ENCODE measurements at regions not wholly inside any gene's neighbourhood (a gene's known extent, or its start where the extent isn't known, plus 50 kb on each side); places are given as distances from the start of the nearest gene placed in this dataset.
A peak's percentile ranks its signal among the peaks of the same experiment; 100 is the strongest.

- no peaks in the 10 kb centered on the region for H4K20me1 ChIP-seq (ENCODE audit: control insufficient read depth, insufficient read depth)
- H3K4me2 ChIP-seq (ENCODE audit: control insufficient read depth, insufficient read depth): no peak overlapping the region
- in situ Hi-C loops (cut with MboI): no loop called here
- no peak overlapping the region for H2AFZ ChIP-seq (ENCODE audit: control insufficient read depth, low read depth, low read length)
- 93% methylated on average over 2 of the region's 2 CpGs for WGBS (ENCODE audit: insufficient coverage, insufficient replicate concordance, low lambda C conversion rate, missing lambda C conversion rate)
- DNase-seq (ENCODE audit: low read depth, low spot score) (no peak), ATAC-seq (no peak), FAIRE-seq (no peak)
- no peaks in the 10 kb centered on the region for H3K79me2 ChIP-seq (ENCODE audit: control insufficient read depth, insufficient read depth, low read length)
- H3K27me3 ChIP-seq (replicated peaks in 1 of 2; ENCODE audit: control insufficient read depth in 2 of 2, insufficient read depth in 2 of 2, low read length in 1 of 2): no peaks in the 10 kb centered on the region
- H3K27ac ChIP-seq (ENCODE audit: control insufficient read depth, insufficient read depth): no peak overlapping the region
- ChIA-PET CTCF (interaction anchor here (0.7 to 3.1 kb wide), 10 partner anchors 8 to 415 kb away, joined by 3 to 10 read pairs (median 4); no protein-coding TSS in a partner anchor), RAD21 (ENCODE audit: unreplicated experiment) (interaction anchor here (0.7 to 1.5 kb wide), 4 partner anchors 63 to 347 kb away, joined by 3 to 5 read pairs (median 5); no protein-coding TSS in a partner anchor), POLR2A (no interaction called here), SMC1A (ENCODE audit: uncharacterized antibody, unreplicated experiment) (interaction anchor here (0.6 to 1.7 kb wide), 8 partner anchors 12 to 347 kb away, joined by 3 to 7 read pairs (median 3); no protein-coding TSS in a partner anchor)
- BruUV-seq (replicated peaks): no TSS peak
- H3K9me3 ChIP-seq (replicated peaks; ENCODE audit: control insufficient read depth, insufficient read depth, low read length): no peaks in the 10 kb centered on the region
- H3K4me1 ChIP-seq (ENCODE audit: control insufficient read depth, insufficient read depth, low read length): no peaks in the 10 kb centered on the region
- H3K9ac ChIP-seq (ENCODE audit: control insufficient read depth, insufficient read depth, low read length): no peak overlapping the region
- no peaks in the 10 kb centered on the region for H3K36me3 ChIP-seq (ENCODE audit: control insufficient read depth in 2 of 2, insufficient read depth in 2 of 2, low read length in 1 of 2)
- TF ChIP-seq BCLAF1 (IDR thresholded peaks at IDR 0.05): no peak
- TF ChIP-seq, protein P1, sequence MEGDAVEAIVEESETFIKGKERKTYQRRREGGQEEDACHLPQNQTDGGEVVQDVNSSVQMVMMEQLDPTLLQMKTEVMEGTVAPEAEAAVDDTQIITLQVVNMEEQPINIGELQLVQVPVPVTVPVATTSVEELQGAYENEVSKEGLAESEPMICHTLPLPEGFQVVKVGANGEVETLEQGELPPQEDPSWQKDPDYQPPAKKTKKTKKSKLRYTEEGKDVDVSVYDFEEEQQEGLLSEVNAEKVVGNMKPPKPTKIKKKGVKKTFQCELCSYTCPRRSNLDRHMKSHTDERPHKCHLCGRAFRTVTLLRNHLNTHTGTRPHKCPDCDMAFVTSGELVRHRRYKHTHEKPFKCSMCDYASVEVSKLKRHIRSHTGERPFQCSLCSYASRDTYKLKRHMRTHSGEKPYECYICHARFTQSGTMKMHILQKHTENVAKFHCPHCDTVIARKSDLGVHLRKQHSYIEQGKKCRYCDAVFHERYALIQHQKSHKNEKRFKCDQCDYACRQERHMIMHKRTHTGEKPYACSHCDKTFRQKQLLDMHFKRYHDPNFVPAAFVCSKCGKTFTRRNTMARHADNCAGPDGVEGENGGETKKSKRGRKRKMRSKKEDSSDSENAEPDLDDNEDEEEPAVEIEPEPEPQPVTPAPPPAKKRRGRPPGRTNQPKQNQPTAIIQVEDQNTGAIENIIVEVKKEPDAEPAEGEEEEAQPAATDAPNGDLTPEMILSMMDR (IDR thresholded peaks at IDR 0.05 in 2 of 3, conservative IDR thresholded peaks at IDR 0.05 in 1 of 3; ENCODE audit: control insufficient read depth in 2 of 3, extremely low read depth in 1 of 3, insufficient read depth in 1 of 3, low read depth in 3 of 3, low read length in 3 of 3): peak in 2 of 3 experiments; percentile 12 to 14; a peak in 1 of 6 replicates
- intact Hi-C loops (cut with micrococcal nuclease; ENCODE audit: unreplicated experiment): no loop called here
- H3K4me3 ChIP-seq: no peak overlapping the region
Observed at GRCh38 chr5:100697970-100698369, 162.8 kb downstream of the FAM174A start.
